HG03066 (cell line): ENCODE measurements at regions not wholly inside any gene's neighbourhood (a gene's known extent, or its start where the extent isn't known, plus 50 kb on each side); places are given as distances from the start of the nearest gene placed in this dataset.

Source experiments
- ATAC-seq: cut with Tn5 transposase; IDR thresholded peaks from one replicate; pipeline ENCODE4 v1.9.1; 2021; ENCODE audit warnings: low read depth; ENCODE audit not compliant: unreplicated experiment

- no peak for ATAC-seq
These were observed 66.9 kb upstream of the PCDH7 start for GRCh38 chr4:30653291-30653690.

- no peak for ATAC-seq
These were observed 63.3 kb upstream of the PCDH7 start for GRCh38 chr4:30656828-30657227.

GRCh38 chr4:30667919-30668318 lies 52.2 kb upstream of the PCDH7 start:
- ATAC-seq, result no peak

GRCh38 chr4:30670206-30670605 lies 50.0 kb upstream of the PCDH7 start:
- ATAC-seq, result no peak
